ENCODE measurements at regions not wholly inside any gene's neighbourhood (a gene's known extent, or its start where the extent isn't known, plus 50 kb on each side); places are given as distances from the start of the nearest gene placed in this dataset.

DNA sequence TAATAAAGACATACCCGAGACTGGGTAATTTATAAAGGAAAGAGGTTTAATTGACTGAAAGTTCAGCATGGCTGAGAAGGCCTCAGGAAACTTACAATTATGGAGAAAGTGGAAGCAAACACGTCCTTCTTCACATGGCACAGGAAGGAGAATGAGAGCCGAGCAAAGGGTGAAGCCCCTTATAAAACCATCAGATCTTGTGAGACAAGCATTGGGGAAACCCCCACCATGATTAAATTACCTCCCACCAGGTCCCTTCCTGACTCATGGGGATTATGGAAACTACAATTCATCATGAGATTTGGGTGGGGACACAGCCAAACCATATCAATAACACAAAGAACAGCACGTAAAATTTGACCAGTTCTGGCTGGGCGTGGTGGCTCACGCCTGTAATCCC is 85.6 kb upstream of the ATF7IP start:
- no peak for DNase-seq (ENCODE audit: low read depth)

DNA sequence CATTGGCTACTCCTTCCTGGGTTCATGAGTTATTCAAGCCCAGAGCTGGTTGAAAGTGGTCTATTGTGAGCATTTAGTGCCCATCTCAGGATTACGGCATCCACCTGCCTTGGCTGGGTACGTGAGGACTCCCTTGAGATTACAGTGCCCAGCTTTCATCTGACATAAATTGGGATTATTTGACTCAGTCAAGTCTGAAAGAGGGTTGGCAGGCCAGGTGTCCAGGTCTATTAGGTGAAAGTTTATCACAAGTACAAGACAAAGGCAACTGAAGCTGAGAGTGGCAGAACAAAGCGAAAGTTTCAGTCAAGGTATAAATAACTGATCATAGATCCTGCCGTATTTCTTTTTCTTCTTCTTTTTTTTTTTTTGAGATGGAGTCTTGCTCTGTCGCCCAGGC is 84.6 kb upstream of the ATF7IP start:
- DNase-seq (ENCODE audit: low read depth): no peak

GRCh38 chr12:14281539-14281938 is 83.9 kb upstream of the ATF7IP start:
- no peak for DNase-seq (ENCODE audit: low read depth)

- DNase-seq (ENCODE audit: low read depth): no peak
Observed at GRCh38 chr12:14283489-14284144, 81.9 kb upstream of the ATF7IP start.

DNA sequence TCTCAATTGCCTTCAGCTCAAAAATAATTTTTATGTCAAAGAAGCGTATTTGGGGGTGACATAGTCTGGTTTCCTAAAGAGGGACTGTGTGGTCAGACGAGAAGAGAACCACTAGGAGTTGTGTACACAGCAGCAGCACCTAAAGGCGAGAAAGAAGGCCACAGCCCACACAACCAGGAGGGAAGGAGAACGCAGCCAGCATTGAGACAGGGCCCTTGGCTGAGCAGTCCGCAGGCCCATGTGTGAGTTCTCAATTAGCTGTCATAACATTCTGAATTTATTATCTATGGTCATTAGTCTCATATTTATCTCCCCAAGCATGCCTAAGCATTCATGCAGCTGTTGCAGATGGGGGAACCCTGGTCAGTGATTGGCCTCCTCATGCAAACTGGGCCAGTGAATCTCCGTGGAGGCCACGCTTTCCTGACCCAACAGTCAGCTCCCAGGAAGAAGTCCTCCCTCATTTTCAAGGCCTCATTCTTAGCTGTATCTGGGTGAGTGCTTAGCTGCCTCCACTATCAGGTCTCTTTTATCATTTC is 81.2 kb upstream of the ATF7IP start:
- DNase-seq (ENCODE audit: low read depth): no peak

DNA sequence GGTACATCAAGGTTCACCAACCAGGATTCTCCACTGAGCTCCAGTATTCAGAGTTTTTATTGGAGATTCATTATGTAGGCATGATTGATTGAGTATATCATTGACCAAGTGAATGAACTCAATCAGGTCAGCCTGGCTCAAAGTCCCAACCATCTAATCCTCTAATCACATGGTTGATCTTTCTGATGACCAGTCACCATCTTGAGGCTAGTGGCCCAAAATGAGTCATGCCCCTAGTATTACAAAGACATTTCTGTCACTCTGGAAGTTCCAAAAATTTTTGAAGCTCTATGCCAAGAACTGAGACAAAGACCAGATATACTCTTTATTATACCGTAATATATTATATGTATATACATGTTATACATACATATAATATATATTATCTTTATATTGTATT is 75.9 kb upstream of the ATF7IP start:
- no peak for DNase-seq (ENCODE audit: low read depth)

GRCh38 chr12:14290951-14291350 is 74.5 kb upstream of the ATF7IP start:
- DNase-seq (ENCODE audit: low read depth): no peak

- no peak for DNase-seq (ENCODE audit: low read depth)
Observed at GRCh38 chr12:14303661-14304155, 61.8 kb upstream of the ATF7IP start.

GRCh38 chr12:14307004-14307403 is 58.5 kb upstream of the ATF7IP start:
- DNase-seq (ENCODE audit: low read depth): no peak

GRCh38 chr12:14308516-14308915 is 57.0 kb upstream of the ATF7IP start:
- no peak for DNase-seq (ENCODE audit: low read depth)

- DNase-seq (ENCODE audit: low read depth): no peak
Observed at GRCh38 chr12:14310866-14311265, 54.6 kb upstream of the ATF7IP start.

- no peak for DNase-seq (ENCODE audit: low read depth)
Observed at GRCh38 chr12:14313379-14314138, 51.9 kb upstream of the ATF7IP start.

DNA sequence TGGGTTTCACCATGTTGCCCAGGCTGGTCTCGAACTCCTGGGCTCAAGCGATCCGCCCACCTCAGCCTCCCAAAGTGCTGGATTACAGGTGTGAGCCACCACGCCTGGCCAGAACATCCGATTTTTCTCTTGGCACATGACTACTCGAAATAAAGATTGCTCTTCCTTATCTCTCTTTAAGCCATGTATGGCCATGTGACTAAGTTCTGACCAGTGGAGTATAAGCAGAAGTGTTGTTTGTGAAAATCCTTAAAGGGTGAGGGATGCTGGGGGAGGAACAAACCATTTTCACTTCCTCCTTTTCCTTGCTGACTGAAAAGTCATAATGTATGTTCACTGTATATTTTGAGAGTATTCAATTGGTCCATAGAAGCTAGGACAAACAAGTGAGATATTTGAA is 50.7 kb upstream of the ATF7IP start:
- DNase-seq (ENCODE audit: low read depth): no peak

DNA sequence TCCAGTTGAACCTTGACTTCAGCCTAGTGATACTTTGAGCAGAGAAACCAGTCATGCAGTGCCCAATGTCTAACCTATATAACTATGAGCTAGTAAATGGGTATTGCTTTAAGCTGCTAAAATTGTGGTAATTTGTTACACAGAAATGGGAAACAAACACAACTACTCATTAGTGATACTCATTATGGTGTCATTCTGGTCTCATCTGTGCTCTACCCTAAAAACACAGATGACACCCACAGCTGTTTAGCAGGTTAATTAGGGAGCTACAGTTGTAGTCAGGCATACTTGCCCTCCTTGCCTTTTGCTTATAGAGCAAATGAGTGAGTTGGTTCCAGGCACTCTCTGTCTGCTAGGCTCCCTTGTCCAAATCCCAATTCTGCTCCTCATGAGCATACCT is 50.0 kb upstream of the ATF7IP start:
- DNase-seq (ENCODE audit: low read depth): no peak
